BLaER1 (cell line): ENCODE measurements at regions not wholly inside any gene's neighbourhood (a gene's known extent, or its start where the extent isn't known, plus 50 kb on each side); places are given as distances from the start of the nearest gene placed in this dataset.

Experiments
- H3K27ac ChIP-seq: shearing (Covaris generic); formaldehyde crosslinking; 2 replicates; pipeline ENCODE4 v1.8.1; 2022
- H3K27me3 ChIP-seq: shearing (Covaris generic); formaldehyde crosslinking; 2 replicates; pipeline ENCODE4 v1.8.1; 2022
- H3K36me3 ChIP-seq: shearing (Covaris generic); formaldehyde crosslinking; 2 replicates; pipeline ENCODE4 v1.8.1; 2022
- H3K4me1 ChIP-seq: shearing (Covaris generic); formaldehyde crosslinking; 2 replicates; pipeline ENCODE4 v1.8.1; 2022
- H3K4me2 ChIP-seq: shearing (Covaris generic); formaldehyde crosslinking; 2 replicates; pipeline ENCODE4 v1.8.1; 2022
- H3K4me3 ChIP-seq: shearing (Covaris generic); formaldehyde crosslinking; 2 replicates; pipeline ENCODE4 v1.8.1; 2022
- H3K9ac ChIP-seq: shearing (Covaris generic); formaldehyde crosslinking; 2 replicates; pipeline ENCODE4 v1.8.1; 2022
- H3K9me3 ChIP-seq: shearing (Covaris generic); formaldehyde crosslinking; 2 replicates; pipeline ENCODE4 v1.8.1; 2022
- H4K20me1 ChIP-seq: shearing (Covaris generic); formaldehyde crosslinking; 2 replicates; pipeline ENCODE4 v1.8.1; 2022
- Cebpa-rat ChIP-seq: shearing (Covaris generic); IDR thresholded peaks from 2 replicates; pipeline ENCODE4 v1.8.1; 2022

- TF ChIP-seq Cebpa-rat, result no peak
- Histone ChIP-seq H3K9me3 (0 out of 2 replicates have a peak, but pooled peaks cover 1% of the 10 kb centered on the region), H3K27me3 (no peaks in the 10 kb centered on the region), H3K4me2 (no peak overlapping the region), H3K36me3 (no peaks in the 10 kb centered on the region), H3K4me1 (peaks cover 11% of the 10 kb centered on the region), H3K9ac (no peak overlapping the region), H4K20me1 (no peaks in the 10 kb centered on the region), H3K4me3 (no peak overlapping the region), H3K27ac (no peak overlapping the region)
Measured at GRCh38 chr2:120465012-120465700, 119.2 kb downstream of the INHBB start.

- peaks cover 11% of the 10 kb centered on the region for H3K4me1 ChIP-seq
- no peak for TF ChIP-seq Cebpa-rat
- no peaks in the 10 kb centered on the region for H4K20me1 ChIP-seq
- H3K27me3 ChIP-seq, result no peaks in the 10 kb centered on the region
- H3K9me3 ChIP-seq, result no peaks in the 10 kb centered on the region
- H3K4me3 ChIP-seq, result no peak overlapping the region
- no peak overlapping the region for H3K9ac ChIP-seq
- H3K4me2 ChIP-seq, result no peak overlapping the region
- H3K36me3 ChIP-seq, result no peaks in the 10 kb centered on the region
- H3K27ac ChIP-seq, result no peak overlapping the region
Measured at GRCh38 chr2:120465701-120465988, 119.7 kb downstream of the INHBB start.

- no peaks in the 10 kb centered on the region for H4K20me1 ChIP-seq
- no peaks in the 10 kb centered on the region for H3K27me3 ChIP-seq
- no peak overlapping the region for H3K27ac ChIP-seq
- H3K36me3 ChIP-seq, result no peaks in the 10 kb centered on the region
- H3K9ac ChIP-seq, result no peak overlapping the region
- no peaks in the 10 kb centered on the region for H3K9me3 ChIP-seq
- H3K4me1 ChIP-seq, result peaks cover 11% of the 10 kb centered on the region
- no peak for TF ChIP-seq Cebpa-rat
- H3K4me2 ChIP-seq, result no peak overlapping the region
- no peak overlapping the region for H3K4me3 ChIP-seq
Measured at GRCh38 chr2:120465989-120466703, 120.2 kb downstream of the INHBB start.

- H3K27me3 ChIP-seq, result no peaks in the 10 kb centered on the region
- H3K4me1 ChIP-seq, result peaks cover 11% of the 10 kb centered on the region
- TF ChIP-seq Cebpa-rat, result no peak
- no peak overlapping the region for H3K9ac ChIP-seq
- H3K4me2 ChIP-seq, result no peak overlapping the region
- no peak overlapping the region for H3K4me3 ChIP-seq
- no peaks in the 10 kb centered on the region for H3K36me3 ChIP-seq
- no peak overlapping the region for H3K27ac ChIP-seq
- H3K9me3 ChIP-seq, result no peaks in the 10 kb centered on the region
- H4K20me1 ChIP-seq, result no peaks in the 10 kb centered on the region
Measured at GRCh38 chr2:120466704-120467054, 120.7 kb downstream of the INHBB start.

- H3K9me3 ChIP-seq, result no peaks in the 10 kb centered on the region
- no peak overlapping the region for H3K27ac ChIP-seq
- H3K4me1 ChIP-seq, result peaks cover 11% of the 10 kb centered on the region
- H3K4me2 ChIP-seq, result peak overlapping the region; percentile 42; the same call in 1 of the 2 replicates
- H3K27me3 ChIP-seq, result no peaks in the 10 kb centered on the region
- no peaks in the 10 kb centered on the region for H3K36me3 ChIP-seq
- TF ChIP-seq Cebpa-rat, result no peak
- H3K9ac ChIP-seq, result no peak overlapping the region
- no peak overlapping the region for H3K4me3 ChIP-seq
- no peaks in the 10 kb centered on the region for H4K20me1 ChIP-seq
Measured at GRCh38 chr2:120468136-120468535, 122.2 kb downstream of the INHBB start.

- H3K4me2 ChIP-seq, result no peak overlapping the region
- no peak overlapping the region for H3K9ac ChIP-seq
- H4K20me1 ChIP-seq, result no peaks in the 10 kb centered on the region
- H3K36me3 ChIP-seq, result no peaks in the 10 kb centered on the region
- TF ChIP-seq Cebpa-rat, result no peak
- H3K9me3 ChIP-seq, result no peaks in the 10 kb centered on the region
- H3K27me3 ChIP-seq, result no peaks in the 10 kb centered on the region
- H3K4me1 ChIP-seq, result peaks cover 11% of the 10 kb centered on the region
- H3K27ac ChIP-seq, result no peak overlapping the region
- H3K4me3 ChIP-seq, result no peak overlapping the region
Measured at GRCh38 chr2:120469426-120469825, 123.5 kb downstream of the INHBB start.

GRCh38 chr2:120470041-120470965 lies 124.4 kb downstream of the INHBB start:
- no peak overlapping the region for H3K4me3 ChIP-seq
- H3K27me3 ChIP-seq, result no peaks in the 10 kb centered on the region
- TF ChIP-seq Cebpa-rat, result no peak
- no peaks in the 10 kb centered on the region for H4K20me1 ChIP-seq
- H3K9me3 ChIP-seq, result no peaks in the 10 kb centered on the region
- H3K4me1 ChIP-seq, result peaks cover 11% of the 10 kb centered on the region
- H3K9ac ChIP-seq, result no peak overlapping the region
- no peak overlapping the region for H3K4me2 ChIP-seq
- H3K36me3 ChIP-seq, result no peaks in the 10 kb centered on the region
- no peak overlapping the region for H3K27ac ChIP-seq

- peaks cover 11% of the 10 kb centered on the region for H3K4me1 ChIP-seq
- H3K27ac ChIP-seq, result no peak overlapping the region
- no peak overlapping the region for H3K9ac ChIP-seq
- H3K4me2 ChIP-seq, result no peak overlapping the region
- TF ChIP-seq Cebpa-rat, result no peak
- no peaks in the 10 kb centered on the region for H3K36me3 ChIP-seq
- H3K27me3 ChIP-seq, result no peaks in the 10 kb centered on the region
- no peaks in the 10 kb centered on the region for H4K20me1 ChIP-seq
- no peak overlapping the region for H3K4me3 ChIP-seq
- no peaks in the 10 kb centered on the region for H3K9me3 ChIP-seq
Measured at GRCh38 chr2:120471166-120471565, 125.2 kb downstream of the INHBB start.

GRCh38 chr2:120472031-120472430 lies 126.1 kb downstream of the INHBB start:
- Histone ChIP-seq H3K9me3 (no peaks in the 10 kb centered on the region), H3K4me3 (no peak overlapping the region), H3K36me3 (no peaks in the 10 kb centered on the region), H3K9ac (no peak overlapping the region), H3K4me2 (no peak overlapping the region), H3K27me3 (no peaks in the 10 kb centered on the region), H4K20me1 (no peaks in the 10 kb centered on the region), H3K4me1 (peaks cover 11% of the 10 kb centered on the region), H3K27ac (no peak overlapping the region)
- TF ChIP-seq Cebpa-rat, result no peak

GRCh38 chr2:120472891-120473309 lies 127.0 kb downstream of the INHBB start:
- TF ChIP-seq Cebpa-rat, result no peak
- Histone ChIP-seq H3K4me2 (no peak overlapping the region), H4K20me1 (no peaks in the 10 kb centered on the region), H3K4me1 (peaks cover 2% of the 10 kb centered on the region), H3K9me3 (no peaks in the 10 kb centered on the region), H3K4me3 (no peak overlapping the region), H3K9ac (no peak overlapping the region), H3K36me3 (no peaks in the 10 kb centered on the region), H3K27ac (no peak overlapping the region), H3K27me3 (no peaks in the 10 kb centered on the region)
